ENCODE measurements at regions not wholly inside any gene's neighbourhood (a gene's known extent, or its start where the extent isn't known, plus 50 kb on each side); places are given as distances from the start of the nearest gene placed in this dataset.
"Not testable (repeated sequence)": the region's sequence is repeated elsewhere in the genome, so short reads cannot be mapped to it uniquely, and the experiment has no call there.

- DNase-seq (ENCODE audit: low spot score): not testable (repeated sequence)
These were observed 767.0 kb downstream of the ADCYAP1 start for GRCh38 chr18:1671710-1672109.

GRCh38 chr18:1676387-1676786 is 771.7 kb downstream of the ADCYAP1 start:
- no peak for DNase-seq (ENCODE audit: low spot score)

DNA sequence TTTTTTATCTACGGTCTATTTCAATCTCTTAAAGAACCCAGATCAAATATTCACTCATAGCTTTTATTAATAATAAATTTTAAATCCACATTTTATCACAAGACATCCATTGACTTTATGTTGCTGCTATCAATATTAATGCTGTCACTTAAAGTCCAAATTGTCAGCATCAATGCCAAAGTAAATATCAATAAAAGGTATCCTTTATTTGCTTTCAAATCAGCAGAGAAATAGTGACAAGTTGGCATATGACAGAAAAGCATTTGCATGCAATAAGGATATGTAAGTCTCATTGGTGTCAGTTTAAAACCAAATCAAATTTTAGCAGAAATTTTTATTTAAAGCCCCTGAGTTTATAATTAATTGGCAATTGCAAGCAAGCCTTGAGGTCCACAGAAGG is 775.4 kb downstream of the ADCYAP1 start:
- DNase-seq (ENCODE audit: low spot score): no peak

- no peak for DNase-seq (ENCODE audit: low spot score)
These were observed 787.2 kb downstream of the ADCYAP1 start for GRCh38 chr18:1691863-1692262.

- DNase-seq (ENCODE audit: low spot score): no peak
These were observed 803.3 kb downstream of the ADCYAP1 start for GRCh38 chr18:1708006-1708405.

- no peak for DNase-seq (ENCODE audit: low spot score)
These were observed 805.4 kb downstream of the ADCYAP1 start for GRCh38 chr18:1710114-1710513.

DNA sequence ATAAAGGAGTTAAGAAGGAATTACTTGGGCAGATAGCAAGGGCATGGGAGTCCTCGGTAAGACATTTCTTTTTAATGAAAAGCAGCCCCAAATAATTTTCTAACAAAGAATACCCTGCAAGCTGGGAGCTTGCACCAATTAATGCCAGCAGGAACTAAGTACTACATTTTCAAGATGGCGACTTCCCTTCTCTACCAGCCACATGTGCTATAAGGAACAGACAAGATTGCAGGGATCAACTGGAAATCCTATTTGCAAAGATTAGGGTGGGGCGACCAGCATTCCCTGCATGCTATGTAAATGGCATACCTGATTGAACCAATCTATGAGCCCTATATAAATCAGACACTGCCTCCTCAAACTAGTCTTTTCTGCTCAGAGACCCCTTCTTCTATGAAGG is 827.5 kb downstream of the ADCYAP1 start:
- no peak for DNase-seq (ENCODE audit: low spot score)

DNA sequence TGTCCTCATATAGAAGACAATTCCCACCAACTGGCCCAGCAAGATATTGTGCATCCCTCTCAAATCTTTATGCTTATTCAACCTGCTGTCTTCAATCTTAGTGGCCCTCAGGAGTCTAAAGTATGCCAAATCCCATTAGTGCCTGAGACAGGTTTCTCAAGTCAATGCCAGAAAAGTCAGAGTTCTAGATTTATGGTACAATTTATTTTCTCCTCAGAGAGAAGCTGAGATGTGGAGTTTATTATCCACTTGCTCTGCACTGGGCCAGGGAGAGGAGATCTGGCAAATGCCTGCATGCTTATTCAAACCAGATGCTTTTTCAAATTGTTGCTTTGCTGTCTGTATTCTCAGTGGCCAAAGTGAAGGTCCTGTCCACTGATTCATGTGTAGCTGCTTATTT is 825.2 kb downstream of the METTL4 start:
- no peak for DNase-seq (ENCODE audit: low spot score)

DNA sequence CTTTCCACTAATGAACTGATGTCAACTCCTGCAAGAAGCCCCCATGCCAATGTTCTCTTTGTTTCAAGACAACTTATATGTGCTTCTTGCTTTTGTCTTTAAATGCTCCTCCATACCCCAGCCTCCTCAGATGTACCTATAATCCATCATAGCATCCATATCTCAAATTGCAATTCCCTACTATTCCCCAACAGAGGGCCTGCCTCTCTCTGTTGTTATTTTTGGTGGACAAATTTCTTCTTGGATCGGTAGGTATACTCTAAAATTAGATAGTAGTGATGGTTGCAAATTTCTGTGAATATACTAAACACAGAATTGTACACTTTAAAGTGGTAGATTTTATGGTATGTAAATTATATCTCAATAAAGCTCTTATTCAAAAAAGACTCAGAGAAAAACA is 820.1 kb downstream of the METTL4 start:
- DNase-seq (ENCODE audit: low spot score): no peak

DNA sequence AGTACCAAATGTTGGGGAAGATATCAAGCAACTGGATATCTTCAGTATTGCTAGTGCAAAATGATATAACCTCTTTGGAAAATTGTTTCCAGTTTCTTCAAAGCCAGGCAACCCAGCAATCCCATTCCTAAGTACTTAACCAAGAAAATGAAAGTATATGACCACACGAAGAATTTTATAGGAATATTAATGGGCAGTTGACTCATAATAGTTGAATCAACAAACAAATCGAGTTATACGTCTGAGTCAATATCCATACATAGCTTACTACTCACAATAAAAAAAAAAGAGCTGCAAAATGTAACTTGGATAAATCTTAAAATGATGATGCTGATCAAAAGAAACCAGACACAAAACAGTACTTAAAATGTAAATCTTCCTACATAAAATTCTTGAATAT is 810.4 kb downstream of the METTL4 start:
- no peak for DNase-seq (ENCODE audit: low spot score)

- no peak for DNase-seq (ENCODE audit: low spot score)
These were observed 797.0 kb downstream of the METTL4 start for GRCh38 chr18:1774261-1774660.

DNA sequence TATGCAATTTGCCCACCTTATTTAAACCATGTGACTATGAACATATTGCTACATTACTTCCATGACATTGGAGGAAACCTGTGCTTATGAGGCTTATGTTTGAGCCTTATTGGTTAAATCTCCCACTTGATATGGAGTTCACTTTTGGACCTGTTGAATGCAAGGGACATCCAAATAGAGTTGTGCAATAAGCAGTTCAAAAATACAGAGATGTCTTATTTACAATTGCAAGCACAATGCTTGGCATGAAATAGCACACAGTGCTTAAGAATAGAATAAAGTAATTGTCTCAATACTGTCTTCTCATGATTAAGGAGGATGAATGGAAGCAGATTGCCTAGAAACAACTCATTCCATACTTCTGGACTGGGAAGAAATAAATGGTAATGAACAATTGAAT is 793.5 kb downstream of the METTL4 start:
- DNase-seq (ENCODE audit: low spot score): no peak

- DNase-seq (ENCODE audit: low spot score): no peak
These were observed 792.7 kb downstream of the METTL4 start for GRCh38 chr18:1778496-1779178.

DNA sequence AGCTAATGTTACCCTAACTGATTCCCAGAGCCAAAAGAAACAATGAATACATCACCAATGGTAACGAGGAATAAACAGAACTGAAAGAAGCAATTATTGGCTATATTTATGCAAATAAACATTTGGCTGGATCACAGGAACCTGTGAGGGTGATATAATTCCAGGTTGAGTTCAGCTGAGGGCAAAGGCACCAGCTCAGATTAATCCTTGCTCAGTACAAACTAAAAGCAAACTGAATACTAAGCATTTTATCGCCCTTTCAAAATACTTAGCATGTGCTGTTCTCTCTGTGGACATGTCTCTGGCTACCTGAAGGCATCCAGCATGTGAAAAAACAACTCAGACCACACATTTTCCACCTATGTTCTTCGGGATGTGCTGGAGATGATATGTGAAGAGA is 791.7 kb downstream of the METTL4 start:
- no peak for DNase-seq (ENCODE audit: low spot score)

- no peak for DNase-seq (ENCODE audit: low spot score)
These were observed 787.2 kb downstream of the METTL4 start for GRCh38 chr18:1784113-1784512.

DNA sequence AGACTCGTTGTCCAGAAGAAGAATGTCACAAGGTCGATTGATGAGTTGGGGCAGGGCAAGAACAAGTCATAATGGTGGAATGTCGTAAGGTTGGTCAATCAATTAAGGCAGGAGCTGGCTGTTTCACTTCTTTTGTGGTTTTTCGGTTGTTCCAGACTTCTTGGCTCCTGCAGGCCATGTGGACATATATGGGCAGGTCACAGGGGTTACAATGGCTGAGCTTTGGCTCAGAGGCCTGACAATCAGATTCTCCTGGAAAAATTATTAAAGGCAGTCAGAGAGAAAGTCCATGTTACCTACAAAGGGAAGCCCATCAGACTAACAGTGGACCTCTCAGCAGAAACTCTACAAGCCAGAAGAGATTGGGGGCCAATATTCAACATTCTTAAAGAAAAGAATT is 785.3 kb downstream of the METTL4 start:
- not testable (repeated sequence) for DNase-seq (ENCODE audit: low spot score)

DNA sequence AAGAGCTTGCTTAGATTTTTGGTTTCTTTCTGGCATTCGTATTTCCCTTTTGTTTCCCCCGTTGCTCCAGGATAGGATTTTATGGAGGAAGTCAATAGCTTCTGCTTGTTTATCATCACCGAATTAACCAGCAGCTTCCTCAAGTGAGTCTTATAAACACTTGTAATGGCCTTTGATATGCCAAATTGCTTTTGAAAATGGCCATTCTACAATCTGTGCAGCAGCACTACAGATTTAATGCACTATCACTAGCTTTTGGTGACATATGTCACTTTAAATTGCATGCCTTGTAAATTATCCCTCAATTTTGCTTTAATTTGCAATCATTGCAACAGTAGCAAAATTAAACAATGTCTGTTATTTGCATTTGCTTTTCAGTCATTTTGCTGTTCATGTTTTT is 774.7 kb downstream of the METTL4 start:
- DNase-seq (ENCODE audit: low spot score): no peak

DNA sequence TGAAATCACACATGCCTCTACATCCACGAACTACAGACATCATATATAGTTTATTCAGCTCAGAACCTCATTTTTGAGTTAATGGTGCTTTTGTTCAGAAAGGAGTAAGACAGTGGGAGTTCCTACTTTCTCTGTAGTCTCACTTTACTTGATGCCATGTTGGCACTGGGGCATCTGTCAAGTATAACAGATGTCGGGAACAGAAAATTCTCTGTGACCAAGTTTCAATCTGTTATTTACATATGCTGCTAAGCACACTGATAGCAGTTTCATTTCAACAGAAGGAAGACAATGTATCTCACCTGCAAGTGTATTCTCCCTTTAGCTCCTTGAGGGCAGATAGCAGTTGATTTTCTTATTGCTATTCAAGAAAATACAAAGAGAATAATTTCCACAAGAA is 774.1 kb downstream of the METTL4 start:
- DNase-seq (ENCODE audit: low spot score): no peak

GRCh38 chr18:1805521-1805920 is 765.8 kb downstream of the METTL4 start:
- no peak for DNase-seq (ENCODE audit: low spot score)

DNA sequence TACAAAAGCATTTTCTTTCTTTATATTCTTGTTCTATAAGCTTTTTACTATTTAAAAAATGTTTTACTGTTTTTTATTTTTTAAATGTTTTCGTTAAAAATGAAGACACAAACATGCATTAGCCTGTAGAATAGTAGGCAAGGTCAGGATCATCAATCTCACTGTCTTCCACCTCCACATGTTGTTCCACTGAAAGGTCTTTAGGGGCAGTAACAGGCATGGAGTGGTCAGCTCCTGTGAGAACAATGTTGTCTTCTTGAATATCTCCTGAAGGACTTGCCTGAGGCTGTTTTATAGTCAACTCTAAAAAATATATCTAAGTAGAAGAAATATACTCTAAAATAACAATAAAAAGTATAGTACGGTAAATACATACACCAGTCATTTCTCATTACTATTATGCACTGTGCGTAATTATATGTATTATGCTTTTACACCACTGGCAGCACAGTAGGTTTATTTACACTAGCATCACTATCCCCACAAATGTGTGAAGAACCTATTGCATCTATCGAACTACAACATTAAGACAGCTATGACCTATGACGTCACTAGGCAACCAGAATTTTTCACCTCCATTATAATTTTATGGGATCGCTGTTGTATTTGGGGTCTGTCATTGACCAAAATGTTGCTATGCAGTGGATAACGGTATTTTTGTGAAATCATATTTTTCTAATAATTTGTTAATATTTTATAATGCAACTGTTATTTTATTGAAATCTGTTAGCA is 764.3 kb downstream of the METTL4 start:
- DNase-seq (ENCODE audit: low spot score): no peak

DNA sequence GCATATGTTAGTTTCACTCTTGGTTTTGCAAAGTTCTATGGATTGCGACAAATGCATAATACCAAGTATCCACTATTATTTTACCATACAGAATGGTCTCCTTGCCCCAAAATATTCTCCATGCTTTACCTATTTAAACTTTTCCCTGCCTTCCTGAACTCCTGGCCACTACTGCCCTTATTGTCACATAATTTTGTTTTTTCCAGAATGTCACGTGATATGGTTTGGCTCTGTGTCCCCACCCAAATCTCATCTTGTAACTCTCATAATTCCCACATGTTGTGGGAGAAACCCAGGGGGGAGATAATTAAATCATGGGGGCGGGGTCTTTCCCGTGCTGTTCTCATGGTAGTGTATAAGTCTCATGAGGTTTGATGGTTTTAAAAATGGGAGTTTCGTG is 760.0 kb downstream of the METTL4 start:
- no peak for DNase-seq (ENCODE audit: low spot score)

GRCh38 chr18:1825296-1825695 is 746.0 kb downstream of the METTL4 start:
- no peak for DNase-seq (ENCODE audit: low spot score)

- DNase-seq (ENCODE audit: low spot score): no peak
These were observed 730.4 kb downstream of the METTL4 start for GRCh38 chr18:1840878-1841277.

GRCh38 chr18:1846640-1847039 is 724.7 kb downstream of the METTL4 start:
- no peak for DNase-seq (ENCODE audit: low spot score)
